Upper lobe of right lung (tissue), 1 donor: ENCODE measurements at regions not wholly inside any gene's neighbourhood (a gene's known extent, or its start where the extent isn't known, plus 50 kb on each side); places are given as distances from the start of the nearest gene placed in this dataset.

Experiments used
- ATAC-seq: fragments of 200-7000 bp; cut with Tn5 transposase; one replicate; pipeline ENCODE4 v1.9.1; 2020; ENCODE audit warnings: mild to moderate bottlenecking, moderate library complexity
- DNase-seq: peaks from one replicate; pipeline ENCODE4 v3.0.0-alpha.2; 2020
- H3K27ac ChIP-seq: fragments of 200-600 bp; one replicate; pipeline ENCODE4 v1.8.0; 2022
- H3K27me3 ChIP-seq: fragments of 200-600 bp; one replicate; pipeline ENCODE4 v1.8.0; 2022; ENCODE audit warnings: mild to moderate bottlenecking
- H3K36me3 ChIP-seq: fragments of 200-600 bp; one replicate; pipeline ENCODE4 v1.8.0; 2022
- H3K4me1 ChIP-seq: fragments of 200-600 bp; one replicate; pipeline ENCODE4 v1.8.0; 2022
- H3K4me3 ChIP-seq: fragments of 200-600 bp; one replicate; pipeline ENCODE4 v1.8.0; 2022; ENCODE audit warnings: mild to moderate bottlenecking
- H3K9me3 ChIP-seq: fragments of 200-600 bp; one replicate; pipeline ENCODE4 v1.8.0; 2022
- intact Hi-C: fragments of 100-400 bp; cut with DNase I; formaldehyde crosslinking; loops from one replicate; pipeline ENCODE4 v1.11.0; 2022
- TF ChIP-seq, protein P1 (sequence below): fragments of 200-600 bp; IDR thresholded peaks from one replicate; pipeline ENCODE4 v1.8.0; 2022; ENCODE audit warnings: antibody characterized with exemption
- donor health status: DM: no; HTN: yes; CAD: no; lungs with severe emphysema.

DNA sequence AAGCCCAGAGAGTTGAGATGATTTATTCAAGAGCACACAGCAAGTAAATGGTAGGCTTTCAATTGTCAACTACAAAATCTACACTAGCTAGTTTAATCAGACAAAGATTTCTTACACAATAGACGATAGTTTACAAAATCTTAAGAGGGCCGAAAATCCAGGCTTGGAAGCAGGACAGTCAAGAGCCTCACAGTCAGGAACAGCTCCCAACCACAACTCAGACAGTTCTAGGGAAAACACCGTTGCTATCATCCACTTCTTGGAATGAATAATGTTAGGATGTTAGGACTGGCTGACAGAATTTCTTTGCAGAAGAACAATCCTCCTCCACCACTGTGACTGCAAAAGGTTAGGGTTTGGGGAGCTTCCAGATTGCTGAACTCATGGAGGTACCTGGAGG is 290.8 kb upstream of the ZPLD1 start:
- ATAC-seq, result no peak
- Histone ChIP-seq H3K27ac (no peak overlapping the region), H3K4me3 (no peak overlapping the region), H3K9me3 (no peaks in the 10 kb centered on the region), H3K36me3 (no peaks in the 10 kb centered on the region), H3K4me1 (no peaks in the 10 kb centered on the region), H3K27me3 (no peaks in the 10 kb centered on the region)
- no peak for DNase-seq
- intact Hi-C loops, result no loop called here
- TF ChIP-seq, protein P1, sequence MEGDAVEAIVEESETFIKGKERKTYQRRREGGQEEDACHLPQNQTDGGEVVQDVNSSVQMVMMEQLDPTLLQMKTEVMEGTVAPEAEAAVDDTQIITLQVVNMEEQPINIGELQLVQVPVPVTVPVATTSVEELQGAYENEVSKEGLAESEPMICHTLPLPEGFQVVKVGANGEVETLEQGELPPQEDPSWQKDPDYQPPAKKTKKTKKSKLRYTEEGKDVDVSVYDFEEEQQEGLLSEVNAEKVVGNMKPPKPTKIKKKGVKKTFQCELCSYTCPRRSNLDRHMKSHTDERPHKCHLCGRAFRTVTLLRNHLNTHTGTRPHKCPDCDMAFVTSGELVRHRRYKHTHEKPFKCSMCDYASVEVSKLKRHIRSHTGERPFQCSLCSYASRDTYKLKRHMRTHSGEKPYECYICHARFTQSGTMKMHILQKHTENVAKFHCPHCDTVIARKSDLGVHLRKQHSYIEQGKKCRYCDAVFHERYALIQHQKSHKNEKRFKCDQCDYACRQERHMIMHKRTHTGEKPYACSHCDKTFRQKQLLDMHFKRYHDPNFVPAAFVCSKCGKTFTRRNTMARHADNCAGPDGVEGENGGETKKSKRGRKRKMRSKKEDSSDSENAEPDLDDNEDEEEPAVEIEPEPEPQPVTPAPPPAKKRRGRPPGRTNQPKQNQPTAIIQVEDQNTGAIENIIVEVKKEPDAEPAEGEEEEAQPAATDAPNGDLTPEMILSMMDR, result no peak

DNA sequence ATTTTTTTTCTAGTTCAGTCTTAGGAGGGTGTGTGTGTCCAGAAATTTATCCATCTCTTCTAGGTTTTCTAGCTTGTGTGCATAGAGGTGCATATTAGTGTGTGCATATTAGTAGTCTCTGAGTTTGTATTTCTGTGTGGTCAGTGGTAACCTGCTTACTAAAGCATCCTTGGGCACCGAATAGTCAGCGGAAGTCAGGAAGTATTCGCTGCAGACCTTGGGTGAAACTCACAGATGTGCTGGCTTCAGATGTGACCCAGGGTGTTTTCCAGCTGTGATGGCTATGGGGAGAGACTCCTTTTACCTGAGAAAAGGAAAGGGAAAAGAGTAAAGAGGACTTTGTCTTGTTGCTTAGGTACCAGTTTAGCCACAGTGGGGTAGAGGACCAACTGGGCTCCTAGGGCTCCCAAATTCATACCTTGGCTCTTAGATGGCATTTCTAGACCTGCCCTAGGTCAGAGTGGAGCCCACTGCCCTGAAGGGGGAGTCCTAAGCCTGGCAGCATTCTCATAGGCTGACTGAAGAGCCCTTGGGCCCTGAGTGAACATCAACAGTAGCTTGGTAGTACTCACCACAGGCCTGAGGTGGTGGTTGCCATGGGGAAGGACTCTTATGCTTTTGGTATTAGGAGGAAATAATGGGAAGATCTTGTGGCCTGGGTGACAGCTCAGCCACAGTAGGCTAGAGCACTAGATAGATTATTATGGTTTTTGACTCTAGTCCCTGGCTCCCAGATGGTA is 286.0 kb upstream of the ZPLD1 start:
- H3K9me3 ChIP-seq, result no peaks in the 10 kb centered on the region
- intact Hi-C loops, result no loop called here
- no peak for DNase-seq
- TF ChIP-seq, protein P1, result no peak
- no peaks in the 10 kb centered on the region for H3K4me1 ChIP-seq
- H3K4me3 ChIP-seq, result no peak overlapping the region
- no peaks in the 10 kb centered on the region for H3K27me3 ChIP-seq
- H3K27ac ChIP-seq, result no peak overlapping the region
- ATAC-seq, result peak; percentile 49
- H3K36me3 ChIP-seq, result no peaks in the 10 kb centered on the region

DNA sequence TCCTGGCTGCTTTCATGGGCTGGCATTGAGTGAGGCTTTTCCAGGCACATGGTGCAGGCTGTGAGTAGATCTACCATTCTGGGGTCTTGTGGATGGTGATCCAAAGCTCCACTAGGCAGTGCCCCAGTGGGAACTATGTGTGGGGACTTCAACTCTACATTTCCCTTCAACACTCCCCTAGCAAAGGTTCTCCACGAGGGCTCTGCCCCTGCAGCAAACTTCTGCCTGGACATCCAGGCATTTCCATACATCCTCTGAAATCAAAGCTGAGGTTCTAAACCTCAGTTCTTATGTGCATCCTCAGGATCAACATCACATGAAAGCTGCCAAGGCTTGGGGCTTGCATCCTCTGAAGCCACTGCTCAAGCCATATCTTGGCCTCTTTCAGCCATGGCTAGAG is 282.9 kb upstream of the ZPLD1 start:
- ATAC-seq (no peak), DNase-seq (no peak)
- Histone ChIP-seq H3K4me3 (no peak overlapping the region), H3K27ac (no peak overlapping the region), H3K36me3 (no peaks in the 10 kb centered on the region), H3K27me3 (no peaks in the 10 kb centered on the region), H3K9me3 (no peaks in the 10 kb centered on the region), H3K4me1 (no peaks in the 10 kb centered on the region)
- intact Hi-C loops, result no loop called here
- TF ChIP-seq, protein P1, result no peak

DNA sequence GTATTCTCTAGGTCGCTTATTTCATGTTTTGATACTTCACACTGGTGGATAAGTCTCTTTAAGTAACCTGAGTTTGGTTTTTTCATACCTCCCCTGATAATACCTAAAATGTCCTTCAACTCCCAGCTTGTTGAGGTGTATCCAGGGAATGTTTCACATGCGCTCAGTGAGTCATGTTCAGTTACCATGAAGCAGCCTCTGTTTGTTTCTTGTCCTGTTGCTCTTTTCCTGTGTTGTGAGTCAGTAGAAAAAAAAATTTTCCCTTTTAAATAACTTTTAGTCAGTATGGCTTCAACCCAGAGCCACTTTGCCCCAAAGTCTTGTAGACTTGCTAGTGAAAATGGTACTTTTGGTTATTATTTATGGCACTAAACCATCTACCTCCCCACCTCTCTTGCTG is 278.4 kb upstream of the ZPLD1 start:
- ATAC-seq (no peak), DNase-seq (no peak)
- Histone ChIP-seq H3K36me3 (no peaks in the 10 kb centered on the region), H3K4me1 (no peaks in the 10 kb centered on the region), H3K27me3 (no peaks in the 10 kb centered on the region), H3K4me3 (no peak overlapping the region), H3K9me3 (no peaks in the 10 kb centered on the region), H3K27ac (no peak overlapping the region)
- intact Hi-C loops, result no loop called here
- TF ChIP-seq, protein P1, result no peak

DNA sequence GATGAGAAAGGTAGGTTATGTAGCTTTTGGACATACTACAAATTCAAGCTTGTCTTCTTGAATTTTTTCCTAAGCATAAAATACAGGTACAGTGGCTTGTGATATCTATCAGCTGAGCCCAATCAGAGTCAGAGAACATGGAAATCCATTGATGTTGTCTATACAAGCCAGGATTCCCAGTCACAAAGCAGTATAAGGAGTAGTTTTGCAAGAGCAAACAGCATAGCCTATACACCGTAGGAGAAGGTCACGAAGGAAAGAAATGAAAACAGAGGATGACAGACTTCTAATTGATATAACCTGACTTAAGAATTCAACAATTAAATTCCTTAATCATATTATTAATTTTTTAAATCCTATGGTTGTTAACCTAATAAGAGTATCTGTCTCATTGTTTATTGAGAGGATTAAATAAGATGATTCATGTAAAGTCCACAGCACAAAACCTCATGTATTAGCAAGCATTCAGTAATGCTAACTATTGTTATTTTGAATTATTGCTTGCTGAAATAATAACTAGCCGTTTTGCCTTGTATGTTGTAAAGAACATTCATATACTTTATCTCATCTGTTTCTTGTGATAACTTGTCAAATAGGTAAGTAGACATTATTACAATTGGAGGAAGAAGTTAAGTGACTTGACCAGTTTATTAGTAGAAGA is 276.6 kb upstream of the ZPLD1 start:
- intact Hi-C loops, result no loop called here
- no peaks in the 10 kb centered on the region for H3K36me3 ChIP-seq
- no peak overlapping the region for H3K27ac ChIP-seq
- no peaks in the 10 kb centered on the region for H3K9me3 ChIP-seq
- TF ChIP-seq, protein P1, result no peak
- no peak overlapping the region for H3K4me3 ChIP-seq
- peaks cover 7% of the 10 kb centered on the region for H3K4me1 ChIP-seq
- DNase-seq (no peak), ATAC-seq (no peak)
- H3K27me3 ChIP-seq, result no peaks in the 10 kb centered on the region
